HepG2 (cell line): ENCODE measurements at regions not wholly inside any gene's neighbourhood (a gene's known extent, or its start where the extent isn't known, plus 50 kb on each side); places are given as distances from the start of the nearest gene placed in this dataset.

Source experiments
- ATAC-seq: fragments of 200-7000 bp; cut with Tn5 transposase; 3 replicates; pipeline ENCODE4 v1.9.1; 2020; ENCODE audit warnings: mild to moderate bottlenecking, moderate library complexity
- BruUV-seq: library from RNA; stranded (reverse); fragments of 400-500 nt; replicated peaks from 2 replicates; lab custom pipeline; 2021; lab: Mats Ljungman, UMichigan
- CTCF ChIA-PET: fragments of 300-600 bp; formaldehyde crosslinking; extraction: SDS; loops from one replicate; lab custom pipeline; 2021; ENCODE audit warnings: low total read pairs, inconsistent platforms, low intra/inter-chr PET ratio; lab: Yijun Ruan, JAX
- POLR2A ChIA-PET: fragments of 350-600 bp; sonication (Branson Sonifier 250); formaldehyde crosslinking; loops from one replicate; lab custom pipeline; 2020; ENCODE audit warnings: antibody characterized with exemption, inconsistent platforms; lab: Yijun Ruan, JAX
- DNase-seq: peaks from one replicate; pipeline ENCODE4 v3.0.0-alpha.2; 2015; ENCODE audit warnings: low spot score
- FAIRE-seq: peaks from 3 replicates; lab custom pipeline; 2011; peaks lifted over from hg19 to GRCh38; lab: Jason Lieb, UNC
- H2AFZ ChIP-seq: one replicate; pipeline ENCODE4 v1.6.1; 2011; ENCODE audit warnings: low read length, inconsistent platforms
- H3K27ac ChIP-seq: fragments of 300-600 bp; 3 replicates; pipeline ENCODE4 v1.8.0; 2011; ENCODE audit warnings: mixed run types, mild to moderate bottlenecking, mixed read lengths, low read length, inconsistent platforms; ENCODE audit not compliant: insufficient read depth; ENCODE audit errors: extremely low read length
- H3K27me3 ChIP-seq, 2 experiments: fragments of 200-600 bp in 1 of 2; 2 replicates in 1 of 2; 3 replicates in 1 of 2; pipeline versions ENCODE4 v1.6.0 to v1.8.0; 2011; ENCODE audit warnings: low read length in 2 of 2, mild to moderate bottlenecking in 2 of 2, moderate library complexity in 2 of 2, inconsistent platforms in 1 of 2; ENCODE audit not compliant: insufficient read depth in 2 of 2, control insufficient read depth in 1 of 2
- H3K36me3 ChIP-seq, 2 experiments: fragments of 200-600 bp in 1 of 2; replicated peaks in 1 of 2; 2 replicates in 1 of 2; 3 replicates in 1 of 2; pipeline versions ENCODE4 v1.5.1 to v1.8.0; 2011; ENCODE audit warnings: low read length in 2 of 2, inconsistent platforms in 1 of 2; ENCODE audit not compliant: insufficient read depth in 2 of 2, control insufficient read depth in 1 of 2
- H3K4me1 ChIP-seq: 2 replicates; pipeline ENCODE4 v1.5.1; 2012; ENCODE audit warnings: low read length, inconsistent platforms; ENCODE audit not compliant: insufficient read depth
- H3K4me2 ChIP-seq: 2 replicates; pipeline ENCODE4 v1.6.0; 2011; ENCODE audit warnings: low read depth, low read length, inconsistent platforms
- H3K4me3 ChIP-seq, 3 experiments: fragments of 200-600 bp in 1 of 3; sonication (generic), shearing (Covaris generic) in 1 of 3; replicated peaks in 1 of 3; 2 replicates each; pipeline ENCODE4 v1.5.1; 2011 to 2016; ENCODE audit warnings: low read length in 3 of 3, inconsistent platforms in 2 of 3, low read depth in 2 of 3, mild to moderate bottlenecking in 2 of 3, control low read depth in 1 of 3, mixed read lengths in 1 of 3; ENCODE audit not compliant: insufficient read depth in 1 of 3
- H3K79me2 ChIP-seq: one replicate; pipeline ENCODE4 v1.6.1; 2011; ENCODE audit warnings: low read length, inconsistent platforms; ENCODE audit not compliant: insufficient read depth
- H3K9ac ChIP-seq: 2 replicates; pipeline ENCODE4 v1.6.0; 2011; ENCODE audit warnings: mild to moderate bottlenecking, low read depth, low read length, inconsistent platforms; ENCODE audit not compliant: insufficient read depth
- H3K9me3 ChIP-seq: 2 replicates; pipeline ENCODE4 v1.5.1; 2012; ENCODE audit warnings: mild to moderate bottlenecking, low read length
- H4K20me1 ChIP-seq: 2 replicates; pipeline ENCODE4 v1.6.0; 2011; ENCODE audit warnings: inconsistent platforms, mild to moderate bottlenecking, low read length, moderate library complexity; ENCODE audit not compliant: insufficient read depth
- DPF2 ChIP-seq: sonication (generic); formaldehyde crosslinking; IDR thresholded peaks from 2 replicates; pipeline ENCODE4 v1.4.0; 2020; ENCODE audit warnings: mild to moderate bottlenecking, low read depth, missing genetic modification reagents, borderline replicate concordance
- ELF1 ChIP-seq: sonication (generic); formaldehyde crosslinking; IDR thresholded peaks from 2 replicates; pipeline ENCODE4 v1.4.0; 2020; ENCODE audit warnings: missing genetic modification reagents
- ELK4 ChIP-seq: sonication (generic); formaldehyde crosslinking; IDR thresholded peaks from 2 replicates; pipeline ENCODE4 v1.9.0; 2021; ENCODE audit warnings: missing genetic modification reagents, borderline replicate concordance
- JDP2 ChIP-seq: sonication (generic); formaldehyde crosslinking; IDR thresholded peaks from 2 replicates; pipeline ENCODE4 v1.8.1; 2022; ENCODE audit warnings: missing genetic modification reagents, borderline replicate concordance
- NFIC ChIP-seq: IDR thresholded peaks from 2 replicates; pipeline ENCODE4 v1.6.1; 2012; ENCODE audit warnings: mild to moderate bottlenecking, low read length, inconsistent platforms
- RORA ChIP-seq: sonication (generic); formaldehyde crosslinking; IDR thresholded peaks from 2 replicates; pipeline ENCODE4 v1.5.0; 2020; ENCODE audit warnings: mild to moderate bottlenecking, missing genetic modification reagents, moderate library complexity
- RXRB ChIP-seq: IDR thresholded peaks from 2 replicates; pipeline ENCODE4 v1.6.1; 2016; ENCODE audit warnings: borderline replicate concordance, missing genetic modification reagents, missing compliant biosample characterization
- SMAD1 ChIP-seq: sonication (generic); formaldehyde crosslinking; IDR thresholded peaks from 2 replicates; pipeline ENCODE4 v1.4.0; 2020; ENCODE audit warnings: missing genetic modification reagents, low read depth, mild to moderate bottlenecking, borderline replicate concordance
- SNRNP70 ChIP-seq: fragments of 200-400 bp; formaldehyde crosslinking; IDR thresholded peaks from 2 replicates; pipeline ENCODE4 v1.6.1; 2017; ENCODE audit warnings: mild to moderate bottlenecking, low read depth, low read length, moderate library complexity
- TRIM24 ChIP-seq: sonication (generic); formaldehyde crosslinking; IDR thresholded peaks from 2 replicates; pipeline ENCODE4 v1.8.0; 2022; ENCODE audit warnings: mild to moderate bottlenecking, missing genetic modification reagents
- ZBTB1 ChIP-seq: sonication (generic); formaldehyde crosslinking; IDR thresholded peaks from 2 replicates; pipeline ENCODE4 v1.4.0; 2020; ENCODE audit warnings: missing genetic modification reagents, borderline replicate concordance
- ZNF138 ChIP-seq: sonication (generic); formaldehyde crosslinking; IDR thresholded peaks from 2 replicates; pipeline ENCODE4 v1.5.0; 2020; ENCODE audit warnings: mild to moderate bottlenecking, low read depth, missing genetic modification reagents
- ZNF512B ChIP-seq: sonication (generic); formaldehyde crosslinking; IDR thresholded peaks from 2 replicates; pipeline ENCODE4 v1.5.1; 2020; ENCODE audit warnings: missing genetic modification reagents, mild to moderate bottlenecking, borderline replicate concordance
- ZNF629 ChIP-seq: sonication (generic); formaldehyde crosslinking; conservative IDR thresholded peaks from 2 replicates; pipeline ENCODE4 v1.5.0; 2020; ENCODE audit warnings: missing genetic modification reagents
- ZNF646 ChIP-seq: sonication (generic); formaldehyde crosslinking; IDR thresholded peaks from 2 replicates; pipeline ENCODE4 v1.9.0; 2021; ENCODE audit warnings: mild to moderate bottlenecking, missing genetic modification reagents
- ZSCAN9 ChIP-seq: IDR thresholded peaks from 2 replicates; pipeline ENCODE4 v1.6.1; 2016; ENCODE audit warnings: borderline replicate concordance
- WGBS: methylation state at CpG from one replicate; pipeline ENCODE4 v1.1.6; 2017; ENCODE audit warnings: low lambda C conversion rate; 5-methylcytosine and 5-hydroxymethylcytosine counted together
- in situ Hi-C: cut with HindIII; loops from 2 replicates; pipeline ENCODE4 v1.10.0; 2017; ENCODE audit warnings: low pct_unique_long_range_greater_than_20kb; ENCODE audit not compliant: extremely low pct_ligation_motif_present
- intact Hi-C: fragments of 100-400 bp; cut with micrococcal nuclease; formaldehyde crosslinking; loops from one replicate; pipeline ENCODE4 v1.10.0; 2022; ENCODE audit not compliant: unreplicated experiment

- Histone ChIP-seq H3K4me2 (no peak overlapping the region), H3K9ac (no peak overlapping the region), H3K79me2 (no peaks in the 10 kb centered on the region), H3K27ac (no peak overlapping the region), H3K4me3 (no peak overlapping the region), H3K27me3 (peaks cover 0 to 3% of the 10 kb centered on the region in 2 experiments; a peak in 1 of 5 replicates), H2AFZ (no peak overlapping the region), H4K20me1 (no peaks in the 10 kb centered on the region), H3K36me3 (no peaks in the 10 kb centered on the region), H3K4me1 (no peaks in the 10 kb centered on the region), H3K9me3 (no peaks in the 10 kb centered on the region)
- WGBS, result 3% methylated on average over 3 of the region's 3 CpGs
- in situ Hi-C loops, result no loop called here
- BruUV-seq, result no TSS peak
- ChIA-PET POLR2A (no interaction called here), CTCF (no interaction called here)
- DNase-seq, result no peak
- ATAC-seq, result no peak
- intact Hi-C loops, result no loop called here
- FAIRE-seq, result no peak
- TF ChIP-seq ZNF512B (no peak), ZNF629 (CRISPR knock-in tag) (no peak), RORA (no peak), NFIC (no peak), ELF1 (CRISPR knock-in tag) (no peak), RXRB (CRISPR knock-in tag) (no peak), ZBTB1 (no peak), ZNF138 (CRISPR knock-in tag) (no peak), ZNF646 (CRISPR knock-in tag) (no peak), DPF2 (CRISPR knock-in tag) (no peak), SMAD1 (no peak), JDP2 (no peak), SNRNP70 (no peak), ELK4 (CRISPR knock-in tag) (no peak), ZSCAN9 (CRISPR knock-in tag) (no peak), TRIM24 (no peak)
Measured at GRCh38 chr10:8595140-8595539, 540.7 kb downstream of the GATA3 start.
